Lower leg skin (tissue), 4 donors: ENCODE measurements at regions not wholly inside any gene's neighbourhood (a gene's known extent, or its start where the extent isn't known, plus 50 kb on each side); places are given as distances from the start of the nearest gene placed in this dataset.

ENCODE experiments used
- DNase-seq, 2 donors: peaks; one replicate each; pipeline ENCODE4 v3.0.0-alpha.2; 2019; ENCODE audit warnings: low spot score in 2 of 2
- H3K4me3 ChIP-seq: fragments of 200-600 bp; sonication (generic); 2 replicates; pipeline ENCODE4 v1.5.1; 2017; ENCODE audit warnings: mild to moderate bottlenecking, low read depth; ENCODE audit not compliant: poor library complexity, severe bottlenecking
- CTCF ChIP-seq, 3 donors: fragments of 450-650 bp; IDR thresholded peaks; one replicate each; pipeline ENCODE4 v1.5.1; 2016; ENCODE audit warnings: antibody characterized with exemption in 3 of 3, mild to moderate bottlenecking in 3 of 3, moderate library complexity in 2 of 3
- POLR2A ChIP-seq, 2 donors: fragments of 450-650 bp; IDR thresholded peaks; one replicate each; pipeline ENCODE4 v1.6.1; 2016 to 2017; ENCODE audit warnings: antibody characterized with exemption in 2 of 2, mild to moderate bottlenecking in 1 of 2, moderate library complexity in 1 of 2
- WGBS, 2 donors: methylation state at CpG; one replicate each; pipeline ENCODE4 v1.1.5; 2018; 5-methylcytosine and 5-hydroxymethylcytosine counted together
- intact Hi-C: fragments of 100-400 bp; cut with DNase I; formaldehyde crosslinking; loops from one replicate; pipeline ENCODE4 v1.15.0; 2023; ENCODE audit warnings: low total_unique reads

- no peak overlapping the region for H3K4me3 ChIP-seq
- WGBS, 2 donors: 68 to 81% methylated on average over 1 of the region's 1 CpG
- intact Hi-C loops: no loop called here
- no peak for TF ChIP-seq POLR2A (IDR thresholded peaks at IDR 0.05)
- TF ChIP-seq CTCF (IDR thresholded peaks at IDR 0.05): no peak
- DNase-seq: no peak
Observed at GRCh38 chr6:67676892-67677291, 958.2 kb upstream of the ADGRB3 start.

- no peak overlapping the region for H3K4me3 ChIP-seq
- no peak for DNase-seq
- WGBS, 2 donors: 69 to 81% methylated on average over 2 of the region's 2 CpGs
- TF ChIP-seq CTCF (IDR thresholded peaks at IDR 0.05) (no peak), POLR2A (IDR thresholded peaks at IDR 0.05) (no peak)
- intact Hi-C loops: no loop called here
Observed at GRCh38 chr6:67667637-67668422, 967.3 kb upstream of the ADGRB3 start.

GRCh38 chr6:67666177-67666964 lies 968.7 kb upstream of the ADGRB3 start:
- 66 to 75% methylated on average over 4 of the region's 4 CpGs for WGBS, 2 donors
- intact Hi-C loops: no loop called here
- no peak overlapping the region for H3K4me3 ChIP-seq
- TF ChIP-seq CTCF (IDR thresholded peaks at IDR 0.05) (no peak), POLR2A (IDR thresholded peaks at IDR 0.05) (no peak)
- no peak for DNase-seq

GRCh38 chr6:67664942-67665341 lies 970.1 kb upstream of the ADGRB3 start:
- DNase-seq: no peak
- no peak overlapping the region for H3K4me3 ChIP-seq
- WGBS, 2 donors: 86 to 87% methylated on average over 5 of the region's 5 CpGs
- intact Hi-C loops: no loop called here
- TF ChIP-seq CTCF (IDR thresholded peaks at IDR 0.05) (no peak), POLR2A (IDR thresholded peaks at IDR 0.05) (no peak)

GRCh38 chr6:67663105-67663895 lies 971.8 kb upstream of the ADGRB3 start:
- 92% methylated on average over 11 of the region's 11 CpGs for WGBS, 2 donors
- DNase-seq: no peak
- H3K4me3 ChIP-seq: no peak overlapping the region
- intact Hi-C loops: no loop called here
- no peak for TF ChIP-seq POLR2A (IDR thresholded peaks at IDR 0.05)
- no peak for TF ChIP-seq CTCF (IDR thresholded peaks at IDR 0.05)
